SIG-M5 (cell line): ENCODE measurements at regions not wholly inside any gene's neighbourhood (a gene's known extent, or its start where the extent isn't known, plus 50 kb on each side); places are given as distances from the start of the nearest gene placed in this dataset.
"Not testable (repeated sequence)": the region's sequence is repeated elsewhere in the genome, so short reads cannot be mapped to it uniquely, and the experiment has no call there.

Experiments
- DNase-seq: peaks from one replicate; lab custom pipeline; 2025; lab: John Stamatoyannopoulos, UW

GRCh38 chr15:95687061-95687460 lies 643.4 kb upstream of the NR2F2 start:
- no peak for DNase-seq

GRCh38 chr15:95687686-95688085 lies 642.8 kb upstream of the NR2F2 start:
- DNase-seq = no peak

- DNase-seq = no peak
These were observed 639.7 kb upstream of the NR2F2 start for GRCh38 chr15:95690631-95691340.

- DNase-seq = no peak
These were observed 636.6 kb upstream of the NR2F2 start for GRCh38 chr15:95693917-95694316.

GRCh38 chr15:95698230-95698629 lies 632.3 kb upstream of the NR2F2 start:
- no peak for DNase-seq

GRCh38 chr15:95698951-95699350 lies 631.5 kb upstream of the NR2F2 start:
- DNase-seq = no peak

GRCh38 chr15:95699578-95699977 lies 630.9 kb upstream of the NR2F2 start:
- no peak for DNase-seq

GRCh38 chr15:95700692-95701091 lies 629.8 kb upstream of the NR2F2 start:
- not testable (repeated sequence) for DNase-seq

- no peak for DNase-seq
These were observed 629.1 kb upstream of the NR2F2 start for GRCh38 chr15:95701410-95701809.

- no peak for DNase-seq
These were observed 620.4 kb upstream of the NR2F2 start for GRCh38 chr15:95709959-95710695.

- DNase-seq = no peak
These were observed 617.7 kb upstream of the NR2F2 start for GRCh38 chr15:95712785-95713184.

GRCh38 chr15:95713324-95713723 lies 617.2 kb upstream of the NR2F2 start:
- no peak for DNase-seq

GRCh38 chr15:95715116-95715903 lies 615.2 kb upstream of the NR2F2 start:
- DNase-seq = no peak

GRCh38 chr15:95715906-95716656 lies 614.4 kb upstream of the NR2F2 start:
- DNase-seq = no peak

- DNase-seq = no peak
These were observed 613.8 kb upstream of the NR2F2 start for GRCh38 chr15:95716708-95717107.

- DNase-seq = no peak
These were observed 612.1 kb upstream of the NR2F2 start for GRCh38 chr15:95718441-95718840.

- DNase-seq = no peak
These were observed 605.4 kb upstream of the NR2F2 start for GRCh38 chr15:95724908-95725633.

- no peak for DNase-seq
These were observed 603.6 kb upstream of the NR2F2 start for GRCh38 chr15:95726891-95727290.

GRCh38 chr15:95733931-95734330 lies 596.6 kb upstream of the NR2F2 start:
- DNase-seq = no peak

- DNase-seq = no peak
These were observed 595.8 kb upstream of the NR2F2 start for GRCh38 chr15:95734422-95735316.
